DMS153 treated with DMSO at 0.1 percent for 48 hours (cell line): ENCODE measurements at regions not wholly inside any gene's neighbourhood (a gene's known extent, or its start where the extent isn't known, plus 50 kb on each side); places are given as distances from the start of the nearest gene placed in this dataset.

Experiments used
- DNase-seq: peaks from one replicate; lab custom pipeline; 2025; ENCODE audit not compliant: unreplicated experiment; lab: John Stamatoyannopoulos, UW

- DNase-seq: peak; percentile 1
Measured at GRCh38 chr14:96979611-96980074, 182.5 kb downstream of the VRK1 start.

- DNase-seq: no peak
Measured at GRCh38 chr14:96980835-96981234, 183.7 kb downstream of the VRK1 start.

- no peak for DNase-seq
Measured at GRCh38 chr14:96986256-96987085, 189.3 kb downstream of the VRK1 start.

GRCh38 chr14:96987086-96987474 lies 189.9 kb downstream of the VRK1 start:
- DNase-seq: no peak

GRCh38 chr14:96987771-96988170 lies 190.6 kb downstream of the VRK1 start:
- DNase-seq: no peak

- no peak for DNase-seq
Measured at GRCh38 chr14:96989306-96989705, 192.1 kb downstream of the VRK1 start.

- DNase-seq: no peak
Measured at GRCh38 chr14:96991226-96991625, 194.0 kb downstream of the VRK1 start.

- DNase-seq: no peak
Measured at GRCh38 chr14:96994999-96995398, 197.8 kb downstream of the VRK1 start.

- no peak for DNase-seq
Measured at GRCh38 chr14:96997269-96997668, 200.1 kb downstream of the VRK1 start.

GRCh38 chr14:96997996-96998395 lies 200.8 kb downstream of the VRK1 start:
- DNase-seq: no peak

GRCh38 chr14:96999654-97000155 lies 202.5 kb downstream of the VRK1 start:
- DNase-seq: no peak

GRCh38 chr14:97002454-97002853 lies 205.3 kb downstream of the VRK1 start:
- no peak for DNase-seq

- no peak for DNase-seq
Measured at GRCh38 chr14:97005934-97006333, 208.8 kb downstream of the VRK1 start.

- no peak for DNase-seq
Measured at GRCh38 chr14:97010491-97011160, 213.4 kb downstream of the VRK1 start.

GRCh38 chr14:97013878-97014277 lies 216.7 kb downstream of the VRK1 start:
- DNase-seq: no peak

- DNase-seq: no peak
Measured at GRCh38 chr14:97021001-97021400, 223.8 kb downstream of the VRK1 start.

GRCh38 chr14:97021571-97022168 lies 224.5 kb downstream of the VRK1 start:
- DNase-seq: no peak

GRCh38 chr14:97022741-97023140 lies 225.6 kb downstream of the VRK1 start:
- DNase-seq: no peak

GRCh38 chr14:97023871-97024270 lies 226.7 kb downstream of the VRK1 start:
- DNase-seq: no peak

GRCh38 chr14:97024300-97024699 lies 227.1 kb downstream of the VRK1 start:
- DNase-seq: no peak

- DNase-seq: no peak
Measured at GRCh38 chr14:97025722-97026121, 228.5 kb downstream of the VRK1 start.
